SKM-1 (cell line): ENCODE measurements at regions not wholly inside any gene's neighbourhood (a gene's known extent, or its start where the extent isn't known, plus 50 kb on each side); places are given as distances from the start of the nearest gene placed in this dataset.

Source experiments
- DNase-seq: peaks from one replicate; lab custom pipeline; 2025; ENCODE audit not compliant: unreplicated experiment; lab: John Stamatoyannopoulos, UW

DNA sequence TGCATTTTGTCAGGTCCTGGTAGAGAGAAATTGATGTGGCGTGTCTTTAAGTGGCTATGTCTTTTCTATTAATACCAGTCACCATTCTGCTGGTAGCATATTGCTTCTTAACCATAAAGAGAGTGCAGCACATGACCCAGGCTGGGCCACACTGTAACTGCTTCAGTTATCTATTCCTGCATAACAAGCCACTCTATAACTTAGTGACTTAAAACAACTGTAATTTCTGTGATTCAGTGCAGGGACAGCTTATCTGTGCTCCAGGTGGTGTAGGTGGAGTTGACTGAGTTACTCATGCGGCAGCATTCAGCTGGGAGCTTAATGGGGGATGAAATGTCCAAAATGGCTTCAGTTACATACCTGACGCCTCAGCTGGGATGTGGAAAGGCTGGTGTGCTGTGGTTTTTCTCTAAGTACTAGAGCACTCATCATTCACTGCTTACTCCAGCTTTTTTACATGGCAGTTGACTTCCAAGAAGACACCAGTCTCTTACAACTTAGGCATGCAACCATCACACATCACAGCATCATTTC, 742.4 kb downstream of the SATB2 start:
- DNase-seq = no peak

DNA sequence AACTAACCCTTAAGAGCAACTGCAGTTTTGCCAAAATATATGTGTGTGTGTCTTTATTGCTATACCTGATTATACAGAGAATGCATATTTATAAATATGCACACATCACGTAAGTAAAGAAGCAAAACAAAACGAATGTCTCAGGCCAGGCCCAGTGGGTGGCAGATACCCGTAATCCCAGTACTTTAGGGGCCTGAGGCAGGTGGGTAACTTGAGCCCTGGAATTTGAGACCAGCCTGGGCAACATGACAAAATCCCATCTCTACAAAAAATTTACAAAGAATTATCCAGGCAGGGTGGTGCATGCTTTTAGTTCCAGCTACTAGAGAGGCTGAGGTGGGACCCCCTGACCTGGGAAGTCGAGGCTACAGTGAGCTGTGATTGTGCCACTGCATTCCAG, 745.3 kb downstream of the SATB2 start:
- DNase-seq = no peak

DNA sequence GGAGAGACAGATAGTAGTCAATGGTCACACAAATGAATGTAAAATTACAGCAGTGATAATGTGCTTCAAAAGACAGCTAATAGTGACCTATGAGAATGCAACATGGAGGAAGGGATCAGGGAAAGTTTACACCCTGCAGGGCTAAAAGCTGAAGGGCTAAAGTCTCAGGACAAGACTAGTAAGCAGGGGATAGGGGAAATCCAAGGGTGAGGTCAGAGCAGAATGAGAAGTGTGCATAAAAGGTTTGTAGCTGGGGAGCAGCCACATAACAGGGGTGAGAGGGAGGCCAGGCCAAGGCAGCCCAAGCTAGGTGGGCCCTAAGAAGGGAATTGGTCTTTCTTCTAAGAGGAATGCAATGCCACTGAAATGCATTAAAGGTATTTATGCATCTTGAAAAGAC, 746.3 kb downstream of the SATB2 start:
- no peak for DNase-seq

DNA sequence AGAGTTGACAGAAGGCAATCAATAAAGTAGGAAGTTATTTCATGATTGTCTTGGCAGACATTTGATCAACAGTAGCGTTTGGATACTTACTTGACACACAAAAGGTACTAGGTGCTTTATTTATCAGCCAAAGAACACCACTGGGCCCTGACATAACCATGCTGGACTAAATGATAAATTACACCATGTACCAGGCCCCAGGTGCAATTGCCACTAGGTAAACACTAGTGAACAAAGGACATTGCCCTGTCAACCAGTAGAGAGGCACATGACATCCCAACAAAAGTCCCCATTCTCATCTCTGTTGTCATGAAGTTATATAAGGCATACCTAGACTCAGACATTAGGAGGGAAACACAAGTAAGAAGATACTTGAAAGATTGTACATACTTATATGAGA, 747.2 kb downstream of the SATB2 start:
- no peak for DNase-seq

DNA sequence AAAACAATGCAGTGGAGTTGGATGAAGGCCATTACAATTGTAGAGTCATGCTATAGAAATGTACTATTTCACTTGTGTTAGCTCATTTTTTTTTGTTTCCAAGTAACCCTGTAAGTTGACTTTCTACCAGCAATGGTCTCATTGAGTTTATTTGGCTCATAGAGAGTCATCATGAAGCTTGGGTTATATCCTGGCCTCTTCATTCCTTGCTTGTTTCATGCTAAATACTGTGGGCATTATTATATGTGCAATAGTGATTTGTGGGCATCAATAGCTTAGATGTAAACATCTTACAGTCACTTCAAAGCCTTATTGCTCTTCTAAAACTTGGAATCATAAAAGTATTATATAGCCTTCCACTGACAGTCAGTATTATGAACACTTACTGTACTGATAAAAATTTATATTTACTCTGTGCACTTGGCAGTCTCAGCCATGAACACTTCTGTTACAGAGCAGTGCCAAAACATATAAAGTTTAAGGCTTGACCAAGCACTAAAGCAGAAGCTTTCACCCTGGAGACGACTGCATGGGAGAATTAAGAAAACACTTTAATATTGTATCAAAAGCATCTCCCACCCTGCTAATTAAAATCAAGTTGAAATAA, 751.2 kb downstream of the SATB2 start:
- no peak for DNase-seq

DNA sequence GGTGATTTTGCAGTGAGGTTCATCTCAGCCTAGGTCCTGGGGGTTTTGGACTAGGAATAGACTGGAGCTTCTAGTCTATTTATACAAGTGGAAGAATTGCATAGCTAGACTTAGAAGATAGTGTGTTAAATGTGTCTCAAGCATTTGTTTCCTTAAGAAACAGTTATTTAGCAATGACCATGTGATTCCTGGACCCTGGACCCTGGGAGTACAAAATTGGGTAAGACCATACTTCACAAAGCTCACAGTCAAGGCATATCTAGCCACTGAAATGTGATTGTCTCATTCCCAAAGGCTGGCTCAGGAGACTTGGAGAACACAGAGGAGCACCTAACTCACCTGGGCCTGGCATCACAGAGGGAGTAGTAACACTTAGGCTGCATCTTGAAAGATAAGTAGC, 754.5 kb downstream of the SATB2 start:
- no peak for DNase-seq

DNA sequence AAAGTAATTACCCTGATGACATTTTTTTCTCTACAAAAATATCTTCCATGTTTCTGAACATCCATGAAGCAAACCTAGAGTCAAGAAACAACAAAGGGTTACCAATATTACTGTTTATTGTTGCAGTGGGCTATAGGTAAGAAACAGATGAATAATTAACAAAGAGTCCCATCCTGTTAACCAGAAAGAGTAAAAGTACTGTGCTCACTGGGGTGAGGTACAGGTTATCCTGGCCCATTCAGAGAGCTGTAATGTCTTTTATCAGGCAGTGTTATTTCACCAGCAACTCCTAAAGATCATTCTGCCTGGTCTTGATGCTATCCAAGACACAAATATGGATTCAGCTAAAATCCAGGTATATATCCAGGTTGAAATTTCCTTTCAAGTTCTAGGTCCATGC, 754.9 kb downstream of the SATB2 start:
- DNase-seq = no peak

DNA sequence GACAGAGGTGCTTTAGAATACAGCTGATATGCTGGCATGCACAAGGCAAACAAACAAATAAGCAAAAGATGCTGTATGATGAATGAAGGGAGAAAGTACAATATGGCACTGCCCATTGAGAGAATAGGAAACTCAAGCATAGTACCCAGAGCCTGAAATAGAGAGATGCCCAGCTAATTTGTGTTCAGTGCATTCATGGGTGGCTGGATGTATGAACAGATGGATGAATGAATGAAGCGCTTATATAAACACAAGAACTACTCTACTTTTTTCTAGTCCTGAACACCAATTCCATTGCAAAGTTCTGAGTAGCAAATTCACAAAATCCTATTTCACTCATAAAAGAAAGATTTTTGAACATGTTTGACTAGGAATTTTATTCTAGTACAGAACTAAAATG, 756.3 kb downstream of the SATB2 start:
- no peak for DNase-seq

DNA sequence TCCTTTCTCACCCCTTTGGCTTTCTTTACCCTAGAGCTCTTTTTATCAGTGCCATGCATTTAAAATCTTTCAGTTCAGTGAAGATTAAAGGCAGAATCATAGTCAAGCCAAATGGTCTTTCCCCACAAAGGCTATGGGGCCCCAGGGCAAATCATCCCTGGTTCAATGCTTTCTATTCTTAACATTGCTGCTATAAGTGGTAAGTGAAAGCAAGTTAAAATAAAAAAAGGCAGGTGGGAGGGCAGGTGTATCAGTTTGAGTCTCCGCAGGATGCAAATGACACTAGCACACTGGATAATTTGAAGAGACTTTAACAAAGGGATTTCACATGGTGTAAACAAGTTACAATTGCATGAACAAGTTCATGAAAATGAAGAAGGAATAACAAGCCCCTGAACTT, 757.4 kb downstream of the SATB2 start:
- no peak for DNase-seq

DNA sequence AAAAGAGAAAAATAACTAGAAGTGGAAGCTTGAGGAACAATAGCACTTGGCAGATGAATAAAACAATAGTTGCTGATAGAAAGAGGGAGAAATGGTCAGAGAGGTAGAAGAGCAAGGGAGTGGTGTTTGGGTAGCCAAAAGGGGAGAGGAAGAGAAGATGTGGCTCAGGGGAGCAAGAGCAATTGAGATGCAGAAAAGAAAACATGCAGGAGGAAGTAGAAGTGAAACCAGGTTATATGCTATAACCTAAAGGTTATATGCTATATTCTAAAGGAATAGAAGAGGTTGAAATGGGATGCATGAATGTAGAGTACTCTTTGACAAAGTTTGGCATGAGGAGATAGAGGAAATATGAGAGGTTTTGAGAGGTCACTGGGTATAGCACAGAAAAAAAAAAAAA, 759.5 kb downstream of the SATB2 start:
- no peak for DNase-seq

DNA sequence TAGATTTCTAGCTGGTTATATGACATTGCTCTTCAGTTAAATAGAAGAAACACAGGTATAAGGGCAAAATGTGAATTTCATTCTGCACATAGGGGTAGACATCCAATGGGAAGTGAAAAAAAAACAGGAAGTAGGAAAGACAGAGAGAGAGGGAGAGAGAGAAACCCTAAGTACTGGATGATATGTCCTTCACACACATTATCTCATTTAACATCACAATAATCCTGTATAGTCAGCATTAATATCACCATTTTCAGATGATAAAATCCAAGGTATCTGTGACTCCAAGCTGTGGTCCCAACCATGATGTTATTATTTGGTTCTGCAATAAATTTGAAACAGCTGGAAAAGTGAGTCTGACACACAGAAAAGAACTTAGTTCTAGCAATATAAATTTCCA, 759.9 kb downstream of the SATB2 start:
- DNase-seq = no peak

DNA sequence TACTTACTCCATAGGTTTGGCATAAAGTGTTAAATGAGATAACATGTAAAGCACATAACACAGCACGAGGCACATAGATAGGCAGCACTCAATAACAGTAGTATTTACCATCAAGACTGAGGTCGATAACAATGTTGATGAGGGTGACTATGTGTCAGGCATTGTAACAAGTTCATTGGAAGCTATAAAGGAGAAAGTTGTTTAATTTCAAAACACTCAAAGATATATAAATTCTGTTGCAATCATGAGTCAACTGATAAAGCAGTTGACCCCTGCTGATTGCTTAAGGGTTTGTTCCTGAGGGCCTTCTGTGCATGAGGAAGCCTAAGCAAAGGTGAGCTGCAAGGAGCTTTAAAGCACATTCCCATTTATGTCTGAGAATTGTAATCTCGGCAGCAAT, 760.5 kb downstream of the SATB2 start:
- DNase-seq = no peak

DNA sequence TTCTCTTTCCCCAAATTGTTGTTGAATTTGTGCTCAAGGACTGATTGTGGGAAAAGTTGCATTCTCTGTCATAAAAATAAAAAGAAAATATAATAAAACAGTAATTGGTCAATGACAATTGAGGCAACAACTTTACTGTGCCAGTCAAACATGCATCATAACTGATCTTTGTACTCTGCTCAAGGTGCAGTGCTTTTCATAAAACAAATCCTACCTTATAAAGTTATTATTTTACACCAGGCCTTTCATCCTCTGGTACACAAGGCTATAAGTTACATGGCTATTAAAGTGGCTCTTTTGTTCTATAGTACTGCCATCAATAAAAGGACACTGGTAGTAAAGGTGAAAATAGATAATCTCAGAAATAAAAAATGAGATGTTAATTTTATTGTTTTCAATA, 761.9 kb downstream of the SATB2 start:
- no peak for DNase-seq

DNA sequence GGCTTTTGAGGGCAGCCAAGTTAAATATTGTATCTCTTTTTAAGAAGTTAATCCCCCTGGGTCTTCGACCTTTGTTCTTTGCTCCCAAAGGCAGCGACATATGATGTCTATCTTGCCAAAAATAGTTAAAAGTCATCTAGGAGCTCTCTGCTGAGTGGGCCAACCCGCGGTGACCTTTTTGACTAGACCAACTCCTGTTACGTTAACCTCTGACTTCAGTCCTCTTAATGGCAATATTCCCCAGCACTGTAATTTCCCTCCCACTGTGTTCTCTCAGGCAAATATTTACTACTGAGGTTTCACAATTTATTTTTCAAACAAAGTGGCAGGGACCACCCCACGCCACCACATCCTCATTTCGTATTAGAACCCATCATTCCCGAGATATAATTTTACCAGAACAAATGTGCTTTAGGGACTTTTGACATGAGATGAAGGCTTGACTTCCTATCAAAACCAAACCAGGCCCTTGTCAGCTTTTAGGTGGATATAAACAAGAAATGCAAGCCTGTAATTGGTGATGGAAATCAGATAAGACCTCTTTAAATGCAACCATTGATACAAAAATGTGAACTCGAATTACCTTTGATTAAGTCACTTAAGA, 764.7 kb downstream of the SATB2 start:
- no peak for DNase-seq

DNA sequence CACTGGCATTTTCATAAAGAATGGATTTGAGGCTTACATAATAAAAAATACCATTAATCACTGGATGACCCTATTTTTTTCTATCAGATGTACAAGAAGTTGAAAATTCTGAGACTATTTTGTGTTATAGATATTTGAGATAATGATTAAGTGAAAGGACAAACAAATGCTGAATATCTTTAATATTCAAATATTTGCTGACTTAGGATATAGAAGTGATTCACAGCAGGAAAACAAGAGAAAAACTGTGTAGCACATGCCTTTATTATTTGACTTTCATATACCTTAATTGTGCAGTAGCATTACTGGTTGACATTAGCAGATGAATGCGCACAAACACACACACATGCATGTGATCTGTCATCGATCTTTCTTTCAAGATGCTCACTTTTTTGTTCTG, 766.5 kb downstream of the SATB2 start:
- DNase-seq = no peak

DNA sequence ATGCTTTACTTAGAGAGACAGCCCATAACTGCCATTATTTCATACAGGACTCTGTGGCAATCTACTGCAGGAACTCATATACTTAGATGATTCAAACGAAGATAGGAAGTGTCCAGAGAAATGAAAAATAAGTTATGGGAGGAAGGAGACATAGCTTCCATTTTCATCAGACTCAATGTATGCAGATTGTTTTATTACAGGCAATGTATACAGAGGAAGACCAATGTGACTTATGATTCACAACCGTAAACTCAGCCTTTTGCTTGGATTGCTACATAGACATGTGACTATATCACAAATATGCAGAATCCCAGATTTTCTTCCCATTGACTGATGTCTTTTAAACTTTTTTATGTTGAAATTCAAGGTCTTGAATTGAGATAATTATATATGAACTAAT, 793.4 kb downstream of the SATB2 start:
- DNase-seq = no peak

DNA sequence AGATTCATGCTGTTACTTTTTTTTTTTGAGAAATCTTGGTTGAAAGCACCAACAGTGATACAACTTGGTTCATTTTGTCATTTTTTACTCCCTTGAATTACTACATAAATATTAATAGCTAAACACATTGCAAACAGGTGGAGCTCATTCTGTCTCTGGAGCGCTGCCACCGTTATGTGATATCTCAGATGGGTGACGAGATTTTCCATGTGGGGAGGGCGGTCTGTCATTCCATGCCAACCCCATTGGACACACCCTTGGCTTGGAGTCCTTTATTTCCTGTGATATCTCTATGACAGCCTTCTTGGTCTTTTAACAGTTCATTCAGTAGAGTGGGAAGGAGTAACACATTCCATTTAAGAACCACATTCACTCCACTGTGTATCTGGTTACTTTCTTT, 794.8 kb downstream of the SATB2 start:
- DNase-seq = no peak

DNA sequence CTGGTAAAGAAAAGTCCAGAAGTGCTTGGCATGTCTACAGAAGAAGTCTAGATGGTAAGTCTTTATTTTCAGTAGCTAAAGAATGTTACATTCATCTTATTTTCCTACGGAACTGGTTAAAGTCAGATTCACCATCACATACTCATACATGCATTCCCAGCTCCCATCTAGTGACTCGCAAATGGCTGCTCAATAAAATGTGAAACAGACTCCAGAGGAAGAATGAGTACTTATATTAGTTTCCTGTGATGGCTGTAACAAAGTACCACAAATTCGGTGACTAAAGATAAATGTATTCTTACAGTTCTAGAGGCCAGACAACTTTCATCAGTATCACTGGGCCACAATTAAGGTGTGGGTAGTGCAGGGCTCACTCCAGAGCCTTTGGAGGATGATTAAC, 797.2 kb downstream of the SATB2 start:
- DNase-seq = no peak

DNA sequence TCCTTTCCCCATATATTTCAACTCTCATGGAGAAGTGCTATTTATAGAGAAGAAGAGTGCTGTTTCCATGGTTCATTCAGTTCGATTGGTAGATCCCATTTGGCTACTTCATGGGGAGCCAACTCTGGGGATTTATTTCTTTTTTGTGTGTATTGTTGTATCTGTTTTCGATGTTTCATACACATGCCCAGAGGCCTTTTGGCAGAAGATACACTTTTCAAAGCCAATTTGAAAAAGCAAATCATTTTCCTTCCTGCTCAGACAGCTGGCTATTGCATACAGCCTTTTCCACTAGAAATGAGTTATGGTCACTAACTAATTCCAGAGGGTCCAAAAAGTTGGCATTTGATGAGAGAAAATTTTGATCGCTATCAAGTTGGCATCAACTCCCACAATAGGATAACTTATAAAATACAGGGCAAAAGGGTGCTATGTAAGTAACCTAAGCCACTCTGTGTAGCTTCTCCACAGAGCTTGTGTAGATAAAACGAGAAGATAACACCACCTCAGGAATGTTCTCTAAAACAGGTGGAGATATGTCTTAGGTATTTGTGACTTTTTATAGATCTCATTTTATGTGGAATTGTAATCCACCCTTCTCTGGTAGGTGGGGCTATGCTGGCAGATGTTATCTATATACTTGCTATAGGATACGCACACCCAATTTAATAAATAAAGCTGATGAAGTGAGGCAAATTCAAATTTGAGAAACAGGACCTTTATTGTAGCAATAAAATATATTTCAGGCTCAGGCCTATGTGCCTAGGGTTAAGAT, 798.5 kb downstream of the SATB2 start:
- DNase-seq = no peak

DNA sequence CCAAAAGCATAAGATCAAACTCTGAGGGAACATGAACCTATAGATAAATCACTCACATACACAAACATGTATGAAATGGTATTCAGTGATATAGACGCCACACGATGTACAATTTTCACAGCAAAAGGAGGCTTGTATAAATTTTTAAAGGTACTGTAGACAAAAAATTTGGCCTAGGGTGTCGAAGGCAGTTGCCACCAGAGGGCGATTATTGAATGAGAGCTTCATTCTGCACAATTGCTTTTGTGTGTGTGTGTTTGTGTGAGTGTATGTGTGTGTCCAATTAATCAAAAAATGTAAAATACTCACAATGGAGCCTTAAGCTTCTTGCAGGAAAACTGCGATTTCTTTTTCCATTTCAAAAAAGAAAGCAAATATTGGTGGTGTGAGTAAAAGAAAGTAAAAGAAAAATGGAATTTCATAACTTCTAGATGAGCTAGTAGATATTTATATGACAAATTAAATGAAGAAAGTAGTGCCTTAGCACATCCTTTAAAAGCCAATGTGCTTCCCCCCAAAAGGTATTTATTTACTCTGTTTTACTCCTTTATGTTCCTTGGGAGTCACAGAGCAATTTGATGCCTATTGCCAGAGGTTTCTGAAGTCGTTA, 800.1 kb downstream of the SATB2 start:
- DNase-seq = peak; percentile 3

DNA sequence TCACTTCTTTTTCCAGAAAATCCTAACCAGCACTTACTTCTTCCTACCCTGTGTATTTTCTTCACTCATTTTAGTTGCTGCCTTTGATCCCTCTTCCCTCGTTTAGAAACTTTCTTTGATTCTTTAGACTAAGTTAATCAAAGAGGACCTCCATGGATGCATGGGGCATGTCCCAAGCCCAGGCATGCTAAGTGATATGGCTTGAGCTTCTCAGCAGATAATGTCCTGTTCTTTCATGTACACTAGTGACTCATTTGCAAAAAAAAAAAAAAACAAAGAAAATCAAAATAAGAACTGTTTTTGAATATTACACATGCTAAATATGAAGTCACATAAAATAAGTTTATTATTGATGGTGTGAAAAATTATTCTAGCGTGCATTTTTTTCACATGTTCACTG, 800.9 kb downstream of the SATB2 start:
- DNase-seq = no peak

DNA sequence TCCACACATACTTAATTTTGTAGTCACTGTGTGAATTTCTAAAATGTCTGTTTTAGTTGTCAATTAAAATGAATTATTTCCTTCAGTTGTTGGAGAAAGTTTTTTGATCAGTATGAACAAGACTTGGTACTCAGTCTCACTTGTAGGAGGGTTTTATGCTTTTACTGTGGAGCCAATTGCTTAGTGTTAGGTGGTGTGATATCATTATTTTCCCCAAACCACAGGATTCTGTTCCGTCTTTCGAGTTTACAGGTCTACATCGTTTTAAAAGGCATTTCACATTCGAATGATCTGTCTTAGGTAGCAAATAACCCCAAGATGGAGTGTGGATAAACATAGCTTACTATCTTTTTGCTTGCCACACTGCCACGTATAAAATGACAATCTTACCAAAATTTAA, 803.1 kb downstream of the SATB2 start:
- no peak for DNase-seq
